Activated T-helper 17 cell treated with anti-CD3 and anti-CD28 coated beads, Interleukin-2, amount 50 U/mL, for 72 hours (primary cell): ENCODE measurements at regions not wholly inside any gene's neighbourhood (a gene's known extent, or its start where the extent isn't known, plus 50 kb on each side); places are given as distances from the start of the nearest gene placed in this dataset.

ENCODE experiments used
- ATAC-seq: fragments of 150-1000 bp; cut with Tn5 transposase; replicated peaks from 2 replicates; pipeline ENCODE4 v1.10.0; 2021; ENCODE audit warnings: mild to moderate bottlenecking, moderate library complexity
- H3K27ac Mint-ChIP-seq: one replicate; pipeline ENCODE4 v1.8.0; 2022; ENCODE audit warnings: mixed read lengths
- H3K27me3 Mint-ChIP-seq: one replicate; pipeline ENCODE4 v1.8.0; 2022; ENCODE audit warnings: mixed read lengths
- H3K36me3 Mint-ChIP-seq: one replicate; pipeline ENCODE4 v1.8.0; 2022; ENCODE audit warnings: low read depth, mild to moderate bottlenecking, mixed read lengths
- H3K4me1 Mint-ChIP-seq: one replicate; pipeline ENCODE4 v1.8.0; 2022; ENCODE audit warnings: mixed read lengths
- H3K4me3 Mint-ChIP-seq: one replicate; pipeline ENCODE4 v1.8.0; 2022; ENCODE audit warnings: mild to moderate bottlenecking, mixed read lengths
- H3K9me3 Mint-ChIP-seq: one replicate; pipeline ENCODE4 v1.8.0; 2022; ENCODE audit warnings: mixed read lengths

- H3K4me3 Mint-ChIP-seq, result no peak overlapping the region
- no peaks in the 10 kb centered on the region for H3K9me3 Mint-ChIP-seq
- no peaks in the 10 kb centered on the region for H3K36me3 Mint-ChIP-seq
Measured at GRCh38 chr6:71433441-71433840, 144.8 kb downstream of the OGFRL1 start.

GRCh38 chr6:71444222-71444621 lies 155.6 kb downstream of the OGFRL1 start:
- Mint-ChIP-seq H3K4me1 (no peaks in the 10 kb centered on the region), H3K27ac (no peak overlapping the region), H3K36me3 (no peaks in the 10 kb centered on the region), H3K4me3 (no peak overlapping the region), H3K27me3 (peaks cover 8% of the 10 kb centered on the region), H3K9me3 (no peaks in the 10 kb centered on the region)
- no peak for ATAC-seq

More at GRCh38 chr6:71433441-71433840, 144.8 kb downstream of the OGFRL1 start:
- no peak overlapping the region for H3K27ac Mint-ChIP-seq
- H3K4me1 Mint-ChIP-seq, result no peaks in the 10 kb centered on the region
- ATAC-seq, result no peak
- H3K27me3 Mint-ChIP-seq, result peaks cover 12% of the 10 kb centered on the region

- Mint-ChIP-seq H3K4me1 (no peaks in the 10 kb centered on the region), H3K9me3 (no peaks in the 10 kb centered on the region), H3K27ac (no peak overlapping the region), H3K4me3 (no peak overlapping the region), H3K27me3 (peaks cover 11% of the 10 kb centered on the region), H3K36me3 (no peaks in the 10 kb centered on the region)
- no peak for ATAC-seq
Measured at GRCh38 chr6:71446057-71446456, 157.4 kb downstream of the OGFRL1 start.

GRCh38 chr6:71446470-71446869 lies 157.9 kb downstream of the OGFRL1 start:
- Mint-ChIP-seq H3K9me3 (no peaks in the 10 kb centered on the region), H3K4me3 (no peak overlapping the region), H3K27me3 (peaks cover 11% of the 10 kb centered on the region), H3K27ac (no peak overlapping the region), H3K4me1 (no peaks in the 10 kb centered on the region), H3K36me3 (no peaks in the 10 kb centered on the region)
- ATAC-seq, result no peak

GRCh38 chr6:71452697-71453370 lies 164.2 kb downstream of the OGFRL1 start:
- ATAC-seq, result no peak
- Mint-ChIP-seq H3K9me3 (no peaks in the 10 kb centered on the region), H3K27ac (no peak overlapping the region), H3K36me3 (no peaks in the 10 kb centered on the region), H3K27me3 (peaks cover 5% of the 10 kb centered on the region), H3K4me1 (no peaks in the 10 kb centered on the region), H3K4me3 (no peak overlapping the region)

- H3K4me1 Mint-ChIP-seq, result no peaks in the 10 kb centered on the region
- H3K9me3 Mint-ChIP-seq, result no peaks in the 10 kb centered on the region
- H3K27me3 Mint-ChIP-seq, result peaks cover 3% of the 10 kb centered on the region
- no peak overlapping the region for H3K4me3 Mint-ChIP-seq
- no peaks in the 10 kb centered on the region for H3K36me3 Mint-ChIP-seq
- H3K27ac Mint-ChIP-seq, result no peak overlapping the region
- ATAC-seq, result no peak
Measured at GRCh38 chr6:71453371-71453706, 164.7 kb downstream of the OGFRL1 start.

- Mint-ChIP-seq H3K9me3 (no peaks in the 10 kb centered on the region), H3K36me3 (no peaks in the 10 kb centered on the region), H3K27me3 (peaks cover 3% of the 10 kb centered on the region), H3K4me1 (no peaks in the 10 kb centered on the region), H3K27ac (no peak overlapping the region), H3K4me3 (no peak overlapping the region)
- no peak for ATAC-seq
Measured at GRCh38 chr6:71454056-71454455, 165.4 kb downstream of the OGFRL1 start.

- H3K9me3 Mint-ChIP-seq, result no peaks in the 10 kb centered on the region
- ATAC-seq, result no peak
- no peaks in the 10 kb centered on the region for H3K36me3 Mint-ChIP-seq
- H3K4me3 Mint-ChIP-seq, result no peak overlapping the region
- H3K27me3 Mint-ChIP-seq, result peaks cover 6% of the 10 kb centered on the region
- no peaks in the 10 kb centered on the region for H3K4me1 Mint-ChIP-seq
- no peak overlapping the region for H3K27ac Mint-ChIP-seq
Measured at GRCh38 chr6:71457929-71458328, 169.3 kb downstream of the OGFRL1 start.

GRCh38 chr6:71459162-71459561 lies 170.6 kb downstream of the OGFRL1 start:
- Mint-ChIP-seq H3K9me3 (no peaks in the 10 kb centered on the region), H3K4me1 (no peaks in the 10 kb centered on the region), H3K36me3 (no peaks in the 10 kb centered on the region), H3K27me3 (peaks cover 6% of the 10 kb centered on the region), H3K4me3 (no peak overlapping the region), H3K27ac (no peak overlapping the region)
- ATAC-seq, result no peak

GRCh38 chr6:71460933-71461332 lies 172.3 kb downstream of the OGFRL1 start:
- Mint-ChIP-seq H3K27me3 (peaks cover 6% of the 10 kb centered on the region), H3K9me3 (peaks cover 4% of the 10 kb centered on the region), H3K4me1 (no peaks in the 10 kb centered on the region), H3K36me3 (no peaks in the 10 kb centered on the region), H3K27ac (no peak overlapping the region), H3K4me3 (no peak overlapping the region)
- no peak for ATAC-seq

- Mint-ChIP-seq H3K27ac (no peak overlapping the region), H3K4me3 (no peak overlapping the region), H3K4me1 (no peaks in the 10 kb centered on the region), H3K9me3 (peaks cover 11% of the 10 kb centered on the region), H3K27me3 (peaks cover 6% of the 10 kb centered on the region), H3K36me3 (no peaks in the 10 kb centered on the region)
- no peak for ATAC-seq
Measured at GRCh38 chr6:71463061-71463460, 174.4 kb downstream of the OGFRL1 start.

- Mint-ChIP-seq H3K4me1 (no peaks in the 10 kb centered on the region), H3K4me3 (no peak overlapping the region), H3K36me3 (no peaks in the 10 kb centered on the region), H3K9me3 (peaks cover 16% of the 10 kb centered on the region), H3K27ac (no peak overlapping the region), H3K27me3 (peaks cover 21% of the 10 kb centered on the region)
- no peak for ATAC-seq
Measured at GRCh38 chr6:71465096-71465495, 176.5 kb downstream of the OGFRL1 start.

- ATAC-seq, result no peak
- no peak overlapping the region for H3K27ac Mint-ChIP-seq
- H3K4me1 Mint-ChIP-seq, result no peaks in the 10 kb centered on the region
- no peaks in the 10 kb centered on the region for H3K36me3 Mint-ChIP-seq
- peaks cover 16% of the 10 kb centered on the region for H3K9me3 Mint-ChIP-seq
- peaks cover 21% of the 10 kb centered on the region for H3K27me3 Mint-ChIP-seq
- H3K4me3 Mint-ChIP-seq, result no peak overlapping the region
Measured at GRCh38 chr6:71466362-71466761, 177.8 kb downstream of the OGFRL1 start.

GRCh38 chr6:71468038-71468437 lies 179.4 kb downstream of the OGFRL1 start:
- Mint-ChIP-seq H3K4me1 (no peaks in the 10 kb centered on the region), H3K9me3 (peaks cover 16% of the 10 kb centered on the region)
- ATAC-seq, result no peak

GRCh38 chr6:71468841-71469700 lies 180.5 kb downstream of the OGFRL1 start:
- H3K27ac Mint-ChIP-seq, result no peak overlapping the region
- no peak overlapping the region for H3K4me3 Mint-ChIP-seq
- no peaks in the 10 kb centered on the region for H3K4me1 Mint-ChIP-seq

More at GRCh38 chr6:71468038-71468437, 179.4 kb downstream of the OGFRL1 start:
- Mint-ChIP-seq H3K36me3 (no peaks in the 10 kb centered on the region), H3K27me3 (peaks cover 21% of the 10 kb centered on the region), H3K4me3 (no peak overlapping the region), H3K27ac (no peak overlapping the region)

More at GRCh38 chr6:71468841-71469700, 180.5 kb downstream of the OGFRL1 start:
- no peak for ATAC-seq
- H3K36me3 Mint-ChIP-seq, result no peaks in the 10 kb centered on the region
- peaks cover 30% of the 10 kb centered on the region for H3K27me3 Mint-ChIP-seq
- H3K9me3 Mint-ChIP-seq, result peaks cover 16% of the 10 kb centered on the region
